A673 (cell line): ENCODE measurements at regions not wholly inside any gene's neighbourhood (a gene's known extent, or its start where the extent isn't known, plus 50 kb on each side); places are given as distances from the start of the nearest gene placed in this dataset.

ENCODE experiments used
- CTCF ChIP-seq: fragments of 300-800, 200-600 bp; sonication (generic); conservative IDR thresholded peaks from 2 replicates; pipeline ENCODE4 v1.5.1; 2017; ENCODE audit warnings: low read depth, mild to moderate bottlenecking, antibody characterized with exemption, low read length, moderate library complexity, mixed read lengths
- EZH2 ChIP-seq: fragments of 200-600 bp; sonication (generic); IDR thresholded peaks from 2 replicates; pipeline ENCODE4 v1.6.1; 2017; ENCODE audit warnings: borderline replicate concordance, low read depth, mild to moderate bottlenecking, mixed read lengths, antibody characterized with exemption, low read length; ENCODE audit not compliant: poor library complexity, severe bottlenecking

DNA sequence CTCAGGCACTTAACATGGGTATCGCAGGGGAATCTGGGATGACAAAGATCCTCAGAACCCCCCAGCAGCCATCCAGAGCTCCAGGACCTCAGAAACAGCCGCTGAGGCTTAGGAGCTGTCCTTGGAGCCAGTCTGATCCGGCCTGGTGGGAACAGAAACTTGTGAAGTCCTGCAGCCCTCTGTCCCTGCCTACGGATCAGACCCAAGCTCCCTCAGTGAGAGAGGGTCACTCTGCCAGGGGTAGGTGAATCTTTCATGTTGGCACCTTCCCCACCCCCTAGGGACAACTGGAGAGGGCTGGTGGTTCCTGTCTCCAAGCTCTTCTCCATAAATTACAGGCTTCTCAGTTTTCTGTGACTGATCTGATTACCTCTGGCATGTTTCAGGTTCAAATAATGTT, 122.3 kb downstream of the TLR5 start:
- no peak for TF ChIP-seq EZH2
- TF ChIP-seq CTCF = no peak
